ENCODE measurements at regions not wholly inside any gene's neighbourhood (a gene's known extent, or its start where the extent isn't known, plus 50 kb on each side); places are given as distances from the start of the nearest gene placed in this dataset.

DNA sequence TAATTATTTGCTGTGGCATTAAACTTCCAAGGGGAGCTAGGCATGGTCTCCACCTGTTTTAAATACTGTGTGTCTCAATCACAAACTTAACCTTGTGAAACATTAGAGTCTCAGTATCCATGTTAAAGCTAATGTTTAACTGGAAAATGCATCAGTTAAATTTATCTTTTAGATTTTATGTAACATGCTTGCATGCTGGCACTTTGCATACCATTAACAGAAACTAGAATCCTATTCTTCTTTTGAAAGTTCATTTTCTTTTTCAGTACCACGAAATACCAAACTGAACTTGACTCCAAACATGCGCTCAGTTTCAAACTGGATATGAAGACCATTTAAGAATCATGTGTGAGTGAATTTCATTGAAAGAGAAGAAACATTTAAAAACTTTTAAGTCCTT lies 328.9 kb upstream of the SLC10A2 start:
- H3K27ac ChIP-seq (ENCODE audit: low read depth in 1 of 3, low read length in 2 of 3): no peak overlapping the region
- no peaks in the 10 kb centered on the region for H3K4me1 ChIP-seq (ENCODE audit: control insufficient read depth in 3 of 3, insufficient read depth in 2 of 3, low read depth in 1 of 3, low read length in 2 of 3)
- H3K9me3 ChIP-seq (ENCODE audit: control insufficient read depth in 2 of 2, insufficient read depth in 1 of 2, low read depth in 1 of 2, low read length in 1 of 2): peaks cover 2 to 18% of the 10 kb centered on the region in 2 donors
- H3K36me3 ChIP-seq (ENCODE audit: control insufficient read depth in 3 of 3, insufficient read depth in 2 of 3, low read depth in 1 of 3, low read length in 3 of 3): no peaks in the 10 kb centered on the region
- 77 to 93% (median 81%) methylated on average over 2 of the region's 2 CpGs for whole genome bisulfite sequencing, 3 donors
- H3K27me3 ChIP-seq (ENCODE audit: control insufficient read depth in 3 of 3, insufficient read depth in 3 of 3, low read length in 3 of 3): no peaks in the 10 kb centered on the region
- FAIRE-seq: no peak
- DNase-seq: no peak
- H3K4me3 ChIP-seq (ENCODE audit: low read depth in 1 of 3, low read length in 3 of 3): no peak overlapping the region

DNA sequence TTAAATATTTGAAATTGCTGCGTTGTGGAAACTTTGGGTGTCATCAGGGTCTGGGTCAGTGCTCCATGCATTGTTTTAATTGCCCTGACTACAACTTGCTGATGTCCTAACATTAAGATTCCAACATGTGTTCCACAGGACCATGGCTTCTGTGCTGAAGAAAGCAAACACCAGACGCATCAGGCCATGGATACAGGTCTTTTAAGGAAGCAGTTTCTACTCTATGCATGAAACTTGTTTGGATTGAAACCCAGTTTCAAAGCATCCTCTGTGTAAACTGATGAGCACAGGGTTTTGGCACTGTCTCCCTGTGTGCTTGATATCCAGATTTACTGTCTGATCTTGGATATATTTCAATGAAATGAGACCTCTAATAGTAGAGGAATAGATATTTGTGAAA lies 328.4 kb upstream of the SLC10A2 start:
- no peak overlapping the region for H3K4me3 ChIP-seq (ENCODE audit: low read depth in 1 of 3, low read length in 3 of 3)
- DNase-seq (no peak), FAIRE-seq (no peak)
- H3K9me3 ChIP-seq (ENCODE audit: control insufficient read depth in 2 of 2, insufficient read depth in 1 of 2, low read depth in 1 of 2, low read length in 1 of 2): peaks cover 2 to 18% of the 10 kb centered on the region in 2 donors
- WGBS, 3 donors: 70 to 92% (median 82%) methylated on average over 2 of the region's 2 CpGs
- H3K4me1 ChIP-seq (ENCODE audit: control insufficient read depth in 3 of 3, insufficient read depth in 2 of 3, low read depth in 1 of 3, low read length in 2 of 3): no peaks in the 10 kb centered on the region
- no peaks in the 10 kb centered on the region for H3K36me3 ChIP-seq (ENCODE audit: control insufficient read depth in 3 of 3, insufficient read depth in 2 of 3, low read depth in 1 of 3, low read length in 3 of 3)
- no peaks in the 10 kb centered on the region for H3K27me3 ChIP-seq (ENCODE audit: control insufficient read depth in 3 of 3, insufficient read depth in 3 of 3, low read length in 3 of 3)
- H3K27ac ChIP-seq (ENCODE audit: low read depth in 1 of 3, low read length in 2 of 3): no peak overlapping the region

DNA sequence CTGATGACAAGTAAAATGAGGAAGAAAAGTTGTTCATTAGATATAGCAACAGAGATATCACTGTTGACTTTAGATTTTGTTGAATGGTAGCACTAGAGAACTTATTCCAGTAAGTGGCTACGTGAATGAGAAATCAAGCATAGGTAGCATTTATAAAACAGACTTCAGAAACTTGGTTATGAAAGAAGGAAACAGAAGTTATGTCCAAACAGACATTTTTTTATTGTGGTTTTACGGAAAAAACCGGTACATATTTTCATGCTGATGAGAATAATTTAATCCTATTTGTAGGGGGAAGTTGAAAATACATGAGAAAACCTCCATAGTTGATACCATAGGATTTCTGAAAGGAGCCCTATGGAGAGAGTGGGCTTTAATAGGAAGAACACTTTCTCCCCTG lies 325.7 kb upstream of the SLC10A2 start:
- no peak overlapping the region for H3K4me3 ChIP-seq (ENCODE audit: low read depth in 1 of 3, low read length in 3 of 3)
- no peaks in the 10 kb centered on the region for H3K36me3 ChIP-seq (ENCODE audit: control insufficient read depth in 3 of 3, insufficient read depth in 2 of 3, low read depth in 1 of 3, low read length in 3 of 3)
- H3K27ac ChIP-seq (ENCODE audit: low read depth in 1 of 3, low read length in 2 of 3): no peak overlapping the region
- no peaks in the 10 kb centered on the region for H3K9me3 ChIP-seq (ENCODE audit: control insufficient read depth in 2 of 2, insufficient read depth in 1 of 2, low read depth in 1 of 2, low read length in 1 of 2)
- no peaks in the 10 kb centered on the region for H3K4me1 ChIP-seq (ENCODE audit: control insufficient read depth in 3 of 3, insufficient read depth in 2 of 3, low read depth in 1 of 3, low read length in 2 of 3)
- DNase-seq (no peak), FAIRE-seq (no peak)
- WGBS, 3 donors: 63 to 85% (median 67%) methylated on average over 3 of the region's 3 CpGs
- H3K27me3 ChIP-seq (ENCODE audit: control insufficient read depth in 3 of 3, insufficient read depth in 3 of 3, low read length in 3 of 3): no peaks in the 10 kb centered on the region

DNA sequence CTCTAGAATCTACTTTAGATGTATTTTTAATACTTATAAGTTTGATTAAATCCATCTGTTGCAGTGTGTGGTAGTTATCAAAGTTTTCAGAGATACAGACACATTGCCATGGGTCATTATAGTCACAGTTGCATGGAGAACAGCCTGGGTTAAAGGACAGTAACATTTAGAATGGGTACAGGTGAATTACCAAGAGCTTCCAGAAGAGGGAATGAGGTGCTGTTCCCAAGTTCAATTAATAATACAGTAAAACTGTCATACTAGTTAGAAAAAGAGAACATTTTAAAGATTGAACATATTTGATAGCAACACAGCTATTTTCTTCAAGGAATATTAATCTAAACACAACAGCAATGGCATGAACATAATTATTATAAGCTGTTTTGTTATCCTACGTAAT lies 322.6 kb upstream of the SLC10A2 start:
- FAIRE-seq (no peak), DNase-seq (no peak)
- Histone ChIP-seq H3K27me3 (ENCODE audit: control insufficient read depth in 3 of 3, insufficient read depth in 3 of 3, low read length in 3 of 3) (no peaks in the 10 kb centered on the region), H3K4me1 (ENCODE audit: control insufficient read depth in 3 of 3, insufficient read depth in 2 of 3, low read depth in 1 of 3, low read length in 2 of 3) (no peaks in the 10 kb centered on the region), H3K27ac (ENCODE audit: low read depth in 1 of 3, low read length in 2 of 3) (no peak overlapping the region), H3K9me3 (ENCODE audit: control insufficient read depth in 2 of 2, insufficient read depth in 1 of 2, low read depth in 1 of 2, low read length in 1 of 2) (no peaks in the 10 kb centered on the region), H3K36me3 (ENCODE audit: control insufficient read depth in 3 of 3, insufficient read depth in 2 of 3, low read depth in 1 of 3, low read length in 3 of 3) (no peaks in the 10 kb centered on the region), H3K4me3 (ENCODE audit: low read depth in 1 of 3, low read length in 3 of 3) (no peak overlapping the region)
- 71 to 93% (median 74%) methylated on average over 1 of the region's 1 CpG for WGBS, 3 donors

DNA sequence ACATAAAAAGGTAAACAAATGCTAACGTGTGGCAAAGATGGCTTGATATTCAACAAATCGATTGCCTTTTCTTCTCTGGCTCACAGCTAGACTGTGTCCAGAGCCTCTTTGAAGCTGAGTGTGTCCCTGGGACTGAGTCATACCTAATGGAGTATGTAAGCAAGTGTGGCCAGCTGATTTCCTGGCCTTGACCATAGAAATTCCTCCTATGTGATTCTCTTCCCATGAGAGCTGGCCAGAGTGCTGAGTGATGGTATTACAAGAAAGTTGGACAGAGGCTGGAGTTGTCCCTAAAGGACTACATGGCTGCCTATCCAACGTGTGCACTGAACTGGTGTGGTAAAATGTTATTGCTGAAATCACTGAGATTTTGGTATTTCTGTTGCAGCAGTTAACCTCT lies 320.1 kb upstream of the SLC10A2 start:
- WGBS, 3 donors: 68 to 75% (median 73%) methylated on average over 3 of the region's 3 CpGs
- Histone ChIP-seq H3K27ac (ENCODE audit: low read depth in 1 of 3, low read length in 2 of 3) (no peak overlapping the region), H3K27me3 (ENCODE audit: control insufficient read depth in 3 of 3, insufficient read depth in 3 of 3, low read length in 3 of 3) (no peaks in the 10 kb centered on the region), H3K4me3 (ENCODE audit: low read depth in 1 of 3, low read length in 3 of 3) (no peak overlapping the region), H3K4me1 (ENCODE audit: control insufficient read depth in 3 of 3, insufficient read depth in 2 of 3, low read depth in 1 of 3, low read length in 2 of 3) (no peaks in the 10 kb centered on the region), H3K36me3 (ENCODE audit: control insufficient read depth in 3 of 3, insufficient read depth in 2 of 3, low read depth in 1 of 3, low read length in 3 of 3) (no peaks in the 10 kb centered on the region), H3K9me3 (ENCODE audit: control insufficient read depth in 2 of 2, insufficient read depth in 1 of 2, low read depth in 1 of 2, low read length in 1 of 2) (peaks cover 0 to 8% of the 10 kb centered on the region in 2 donors)
- no peak for DNase-seq
- FAIRE-seq: no peak

DNA sequence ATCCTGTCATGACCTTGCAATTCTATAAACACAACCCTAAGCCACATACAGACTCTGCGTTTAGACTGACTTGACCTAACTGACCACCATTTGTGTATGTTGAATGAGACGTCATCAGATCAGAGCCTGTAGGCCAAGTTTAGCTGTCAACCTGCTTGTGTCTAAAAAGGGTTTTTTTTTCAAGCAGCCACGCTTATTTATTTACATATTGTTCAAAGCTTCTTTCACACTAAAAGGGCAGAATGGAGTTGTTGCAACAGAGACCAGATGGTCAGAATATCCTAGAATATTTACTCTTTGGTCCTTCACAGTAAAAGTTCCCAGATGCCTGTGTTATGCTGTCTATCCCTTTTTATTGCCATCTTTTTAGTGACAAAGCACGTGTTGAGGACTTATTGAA lies 307.7 kb upstream of the SLC10A2 start:
- 63 to 65% (median 64%) methylated on average over 4 of the region's 4 CpGs for WGBS, 3 donors
- Histone ChIP-seq H3K4me1 (ENCODE audit: control insufficient read depth in 3 of 3, insufficient read depth in 2 of 3, low read depth in 1 of 3, low read length in 2 of 3) (no peaks in the 10 kb centered on the region), H3K27me3 (ENCODE audit: control insufficient read depth in 3 of 3, insufficient read depth in 3 of 3, low read length in 3 of 3) (no peaks in the 10 kb centered on the region), H3K36me3 (ENCODE audit: control insufficient read depth in 3 of 3, insufficient read depth in 2 of 3, low read depth in 1 of 3, low read length in 3 of 3) (no peaks in the 10 kb centered on the region), H3K27ac (ENCODE audit: low read depth in 1 of 3, low read length in 2 of 3) (no peak overlapping the region), H3K9me3 (ENCODE audit: control insufficient read depth in 2 of 2, insufficient read depth in 1 of 2, low read depth in 1 of 2, low read length in 1 of 2) (no peaks in the 10 kb centered on the region), H3K4me3 (ENCODE audit: low read depth in 1 of 3, low read length in 3 of 3) (no peak overlapping the region)
- DNase-seq (no peak), FAIRE-seq (no peak)

DNA sequence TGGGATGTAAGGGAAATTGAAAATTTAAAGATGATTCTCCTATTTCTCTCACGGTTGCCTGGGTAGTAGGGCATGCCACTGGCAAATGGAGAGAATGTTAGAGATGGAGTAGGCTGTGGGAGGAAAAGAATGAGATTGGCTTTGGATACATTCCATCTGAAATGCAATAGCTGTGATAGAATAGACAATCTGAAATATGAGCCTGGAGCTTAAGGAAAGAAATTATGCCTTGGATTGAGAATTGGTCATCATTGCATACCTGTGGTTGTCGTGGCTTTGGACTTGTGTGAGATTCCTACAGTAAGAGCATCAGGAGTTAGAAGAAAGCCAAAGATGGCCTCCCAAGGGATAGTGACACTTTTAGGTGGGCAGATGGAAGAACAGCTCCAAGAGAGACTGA lies 305.1 kb upstream of the SLC10A2 start:
- no peaks in the 10 kb centered on the region for H3K4me1 ChIP-seq (ENCODE audit: control insufficient read depth in 3 of 3, insufficient read depth in 2 of 3, low read depth in 1 of 3, low read length in 2 of 3)
- H3K36me3 ChIP-seq (ENCODE audit: control insufficient read depth in 3 of 3, insufficient read depth in 2 of 3, low read depth in 1 of 3, low read length in 3 of 3): no peaks in the 10 kb centered on the region
- H3K9me3 ChIP-seq (ENCODE audit: control insufficient read depth in 2 of 2, insufficient read depth in 1 of 2, low read depth in 1 of 2, low read length in 1 of 2): no peaks in the 10 kb centered on the region
- no peaks in the 10 kb centered on the region for H3K27me3 ChIP-seq (ENCODE audit: control insufficient read depth in 3 of 3, insufficient read depth in 3 of 3, low read length in 3 of 3)
- DNase-seq (no peak), FAIRE-seq (no peak)
- WGBS, 3 donors: 63 to 81% (median 66%) methylated on average over 2 of the region's 2 CpGs
- no peak overlapping the region for H3K27ac ChIP-seq (ENCODE audit: low read depth in 1 of 3, low read length in 2 of 3)
- H3K4me3 ChIP-seq (ENCODE audit: low read depth in 1 of 3, low read length in 3 of 3): no peak overlapping the region

DNA sequence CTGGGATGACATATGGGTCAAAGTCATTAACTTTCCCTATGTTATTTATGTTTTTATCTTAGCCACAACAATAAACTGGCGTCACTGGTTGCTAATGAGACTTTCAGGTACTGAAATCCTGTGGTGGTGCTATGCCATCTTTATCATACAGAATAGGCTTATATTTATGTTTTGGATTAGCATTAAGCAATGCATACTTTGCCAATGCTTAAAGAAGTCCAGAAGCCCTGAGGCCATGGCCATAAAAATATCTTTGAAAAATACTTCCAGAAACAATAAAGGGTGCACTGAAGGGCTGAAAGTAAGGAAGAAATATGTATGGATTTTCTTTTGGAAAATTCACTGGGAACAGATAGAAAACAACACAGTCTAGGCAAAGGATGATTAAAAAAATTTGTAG lies 304.6 kb upstream of the SLC10A2 start:
- H3K27me3 ChIP-seq (ENCODE audit: control insufficient read depth in 3 of 3, insufficient read depth in 3 of 3, low read length in 3 of 3): no peaks in the 10 kb centered on the region
- H3K4me1 ChIP-seq (ENCODE audit: control insufficient read depth in 3 of 3, insufficient read depth in 2 of 3, low read depth in 1 of 3, low read length in 2 of 3): no peaks in the 10 kb centered on the region
- FAIRE-seq: no peak
- no peak overlapping the region for H3K27ac ChIP-seq (ENCODE audit: low read depth in 1 of 3, low read length in 2 of 3)
- WGBS, 3 donors: 44 to 62% (median 60%) methylated on average over 1 of the region's 1 CpG
- no peaks in the 10 kb centered on the region for H3K36me3 ChIP-seq (ENCODE audit: control insufficient read depth in 3 of 3, insufficient read depth in 2 of 3, low read depth in 1 of 3, low read length in 3 of 3)
- no peak overlapping the region for H3K4me3 ChIP-seq (ENCODE audit: low read depth in 1 of 3, low read length in 3 of 3)
- no peak for DNase-seq
- H3K9me3 ChIP-seq (ENCODE audit: control insufficient read depth in 2 of 2, insufficient read depth in 1 of 2, low read depth in 1 of 2, low read length in 1 of 2): no peaks in the 10 kb centered on the region

DNA sequence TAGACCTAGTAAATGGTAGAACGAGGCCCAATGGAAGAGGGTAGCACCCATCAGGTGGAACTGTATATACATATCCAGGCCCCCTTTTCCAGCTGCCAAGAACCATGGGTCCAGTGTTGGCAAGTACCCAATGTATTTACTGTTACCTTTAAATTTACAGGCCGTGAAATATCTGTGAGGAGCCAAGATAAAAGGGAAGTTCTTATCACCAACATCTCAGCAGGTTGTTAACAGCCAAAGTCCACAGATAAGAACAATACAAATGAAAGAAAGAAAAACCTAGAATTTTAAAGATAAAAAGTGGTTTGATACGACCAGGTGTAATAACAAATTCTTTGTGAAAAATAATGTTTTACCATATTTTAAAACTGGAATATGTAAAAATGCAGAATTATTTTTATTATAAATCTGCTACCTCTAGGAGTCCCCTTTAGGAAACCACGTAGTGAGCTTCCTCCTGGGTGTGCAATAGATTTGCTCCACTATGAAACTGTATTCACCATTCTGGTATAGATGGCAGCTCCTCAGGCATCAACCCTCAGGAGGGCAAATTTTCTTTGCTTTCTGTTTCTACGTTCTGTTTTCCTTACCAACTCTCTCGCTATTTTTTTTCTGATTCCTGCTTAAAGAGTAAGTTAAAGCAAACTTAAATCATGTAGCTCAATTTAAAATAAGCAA lies 292.2 kb upstream of the SLC10A2 start:
- Histone ChIP-seq H3K36me3 (ENCODE audit: control insufficient read depth in 3 of 3, insufficient read depth in 2 of 3, low read depth in 1 of 3, low read length in 3 of 3) (no peaks in the 10 kb centered on the region), H3K27me3 (ENCODE audit: control insufficient read depth in 3 of 3, insufficient read depth in 3 of 3, low read length in 3 of 3) (no peaks in the 10 kb centered on the region), H3K4me1 (ENCODE audit: control insufficient read depth in 3 of 3, insufficient read depth in 2 of 3, low read depth in 1 of 3, low read length in 2 of 3) (peaks cover 0 to 4% (median 0%) of the 10 kb centered on the region in 3 donors), H3K27ac (ENCODE audit: low read depth in 1 of 3, low read length in 2 of 3) (no peak overlapping the region), H3K4me3 (ENCODE audit: low read depth in 1 of 3, low read length in 3 of 3) (no peak overlapping the region), H3K9me3 (ENCODE audit: control insufficient read depth in 2 of 2, insufficient read depth in 1 of 2, low read depth in 1 of 2, low read length in 1 of 2) (no peaks in the 10 kb centered on the region)
- WGBS, 3 donors: 13 to 40% (median 20%) methylated on average over 6 of the region's 6 CpGs
- no peak for FAIRE-seq
- peak; percentile 23 to 55 for DNase-seq
